Glutamatergic neuron (in vitro differentiated cells): ENCODE measurements at regions not wholly inside any gene's neighbourhood (a gene's known extent, or its start where the extent isn't known, plus 50 kb on each side); places are given as distances from the start of the nearest gene placed in this dataset.
"Not testable (repeated sequence)": the region's sequence is repeated elsewhere in the genome, so short reads cannot be mapped to it uniquely, and the experiment has no call there.

ENCODE experiments used
- DNase-seq: peaks from one replicate; pipeline ENCODE4 v3.0.0; 2022
- H3K27ac Mint-ChIP-seq: one replicate; pipeline ENCODE4 v1.8.0; 2020; ENCODE audit warnings: mild to moderate bottlenecking, mixed read lengths, inconsistent platforms; ENCODE audit not compliant: unreplicated experiment
- H3K27me3 Mint-ChIP-seq: one replicate; pipeline ENCODE4 v1.8.0; 2020; ENCODE audit warnings: mild to moderate bottlenecking, moderate library complexity, mixed read lengths, inconsistent platforms; ENCODE audit not compliant: unreplicated experiment
- H3K36me3 Mint-ChIP-seq: one replicate; pipeline ENCODE4 v1.8.0; 2020; ENCODE audit warnings: mild to moderate bottlenecking, mixed read lengths, inconsistent platforms; ENCODE audit not compliant: unreplicated experiment
- H3K4me1 Mint-ChIP-seq: one replicate; pipeline ENCODE4 v1.8.0; 2020; ENCODE audit warnings: mild to moderate bottlenecking, low read depth, mixed read lengths, inconsistent platforms; ENCODE audit not compliant: unreplicated experiment
- H3K4me3 Mint-ChIP-seq: one replicate; pipeline ENCODE4 v1.8.0; 2020; ENCODE audit warnings: mild to moderate bottlenecking, mixed read lengths, inconsistent platforms; ENCODE audit not compliant: unreplicated experiment
- H3K9me3 Mint-ChIP-seq: one replicate; pipeline ENCODE4 v1.8.0; 2020; ENCODE audit warnings: mild to moderate bottlenecking, moderate library complexity, mixed read lengths, inconsistent platforms; ENCODE audit not compliant: unreplicated experiment
- CTCF ChIP-seq: fragments of 200-600 bp; sonication (generic); IDR thresholded peaks from one replicate; pipeline ENCODE4 v1.5.0; 2021; ENCODE audit not compliant: partially characterized antibody, unreplicated experiment

- no peaks in the 10 kb centered on the region for H3K27me3 Mint-ChIP-seq
- no peak overlapping the region for H3K4me3 Mint-ChIP-seq
- no peak for TF ChIP-seq CTCF
- no peak for DNase-seq
- no peak overlapping the region for H3K27ac Mint-ChIP-seq
- H3K9me3 Mint-ChIP-seq, result peaks cover 10% of the 10 kb centered on the region
- no peaks in the 10 kb centered on the region for H3K4me1 Mint-ChIP-seq
- H3K36me3 Mint-ChIP-seq, result peaks cover 12% of the 10 kb centered on the region
Measured at GRCh38 chr12:127964717-127965116, 302.3 kb upstream of the TMEM132C start.

- Mint-ChIP-seq H3K4me3 (no peak overlapping the region), H3K36me3 (peaks cover 12% of the 10 kb centered on the region), H3K27me3 (no peaks in the 10 kb centered on the region), H3K4me1 (no peaks in the 10 kb centered on the region), H3K9me3 (peaks cover 9% of the 10 kb centered on the region), H3K27ac (no peak overlapping the region)
- DNase-seq, result no peak
- TF ChIP-seq CTCF, result no peak
Measured at GRCh38 chr12:127966331-127966730, 300.6 kb upstream of the TMEM132C start.

GRCh38 chr12:127970491-127970890, 296.5 kb upstream of the TMEM132C start:
- no peak for TF ChIP-seq CTCF
- no peak for DNase-seq
- Mint-ChIP-seq H3K4me3 (no peak overlapping the region), H3K36me3 (peaks cover 19% of the 10 kb centered on the region), H3K27ac (no peak overlapping the region), H3K4me1 (no peaks in the 10 kb centered on the region), H3K27me3 (no peaks in the 10 kb centered on the region), H3K9me3 (peaks cover 6% of the 10 kb centered on the region)

GRCh38 chr12:127980585-127980984, 286.4 kb upstream of the TMEM132C start:
- Mint-ChIP-seq H3K27me3 (peaks cover 3% of the 10 kb centered on the region), H3K36me3 (no peaks in the 10 kb centered on the region), H3K4me1 (no peaks in the 10 kb centered on the region), H3K27ac (no peak overlapping the region), H3K9me3 (peaks cover 9% of the 10 kb centered on the region), H3K4me3 (no peak overlapping the region)
- DNase-seq, result no peak
- TF ChIP-seq CTCF, result no peak

GRCh38 chr12:127981875-127982274, 285.1 kb upstream of the TMEM132C start:
- H3K4me1 Mint-ChIP-seq, result no peaks in the 10 kb centered on the region
- H3K9me3 Mint-ChIP-seq, result peaks cover 7% of the 10 kb centered on the region
- H3K36me3 Mint-ChIP-seq, result peaks cover 3% of the 10 kb centered on the region
- no peak for DNase-seq
- TF ChIP-seq CTCF, result no peak
- H3K27me3 Mint-ChIP-seq, result peaks cover 3% of the 10 kb centered on the region
- no peak overlapping the region for H3K4me3 Mint-ChIP-seq
- H3K27ac Mint-ChIP-seq, result no peak overlapping the region

- H3K4me3 Mint-ChIP-seq, DNase-seq, H3K36me3 Mint-ChIP-seq, H3K27me3 Mint-ChIP-seq, H3K4me1 Mint-ChIP-seq, H3K27ac Mint-ChIP-seq, H3K9me3 Mint-ChIP-seq: not testable (repeated sequence)
Measured at GRCh38 chr12:127983213-127983791, 283.7 kb upstream of the TMEM132C start.
